ENCODE measurements at regions not wholly inside any gene's neighbourhood (a gene's known extent, or its start where the extent isn't known, plus 50 kb on each side); places are given as distances from the start of the nearest gene placed in this dataset.

DNA sequence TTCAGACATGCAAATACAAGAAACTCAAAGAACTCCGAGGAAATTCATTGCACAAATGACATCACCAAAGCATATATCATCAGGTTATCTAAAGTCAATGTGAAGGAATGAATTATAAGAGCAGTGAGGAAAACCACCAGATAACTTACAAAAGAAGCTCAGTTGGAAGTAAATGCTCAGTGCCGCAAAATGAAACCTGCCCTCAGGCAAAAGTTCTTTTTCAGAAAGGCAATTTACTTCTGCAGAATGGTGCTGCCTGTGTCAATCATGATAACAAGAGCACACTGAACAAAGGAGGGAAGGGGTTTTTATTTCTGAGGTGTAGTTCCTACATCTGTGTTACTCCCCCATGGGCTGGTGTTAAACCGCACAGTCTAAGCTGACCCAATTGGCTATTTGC is 550.6 kb upstream of the SEMA3D start:
- DNase-seq: no peak
- no peak overlapping the region for H3K27ac ChIP-seq
- H3K27me3 ChIP-seq (replicated peaks in 1 of 7): no peaks in the 10 kb centered on the region
- 88 to 94% (median 92%) methylated on average over 3 of the region's 3 CpGs for WGBS, 5 donors
- H3K36me3 ChIP-seq: no peaks in the 10 kb centered on the region
- intact Hi-C loops (cut with DNase I; ENCODE audit: low total_unique reads): no loop called here
- H3K9me3 ChIP-seq: peaks cover 0 to 17% (median 8%) of the 10 kb centered on the region in 8 donors
- H3K4me3 ChIP-seq: no peak overlapping the region
- no peak for TF ChIP-seq POLR2AphosphoS5 (IDR thresholded peaks at IDR 0.05)
- TF ChIP-seq POLR2A (IDR thresholded peaks at IDR 0.05): no peak
- TF ChIP-seq, protein P1, sequence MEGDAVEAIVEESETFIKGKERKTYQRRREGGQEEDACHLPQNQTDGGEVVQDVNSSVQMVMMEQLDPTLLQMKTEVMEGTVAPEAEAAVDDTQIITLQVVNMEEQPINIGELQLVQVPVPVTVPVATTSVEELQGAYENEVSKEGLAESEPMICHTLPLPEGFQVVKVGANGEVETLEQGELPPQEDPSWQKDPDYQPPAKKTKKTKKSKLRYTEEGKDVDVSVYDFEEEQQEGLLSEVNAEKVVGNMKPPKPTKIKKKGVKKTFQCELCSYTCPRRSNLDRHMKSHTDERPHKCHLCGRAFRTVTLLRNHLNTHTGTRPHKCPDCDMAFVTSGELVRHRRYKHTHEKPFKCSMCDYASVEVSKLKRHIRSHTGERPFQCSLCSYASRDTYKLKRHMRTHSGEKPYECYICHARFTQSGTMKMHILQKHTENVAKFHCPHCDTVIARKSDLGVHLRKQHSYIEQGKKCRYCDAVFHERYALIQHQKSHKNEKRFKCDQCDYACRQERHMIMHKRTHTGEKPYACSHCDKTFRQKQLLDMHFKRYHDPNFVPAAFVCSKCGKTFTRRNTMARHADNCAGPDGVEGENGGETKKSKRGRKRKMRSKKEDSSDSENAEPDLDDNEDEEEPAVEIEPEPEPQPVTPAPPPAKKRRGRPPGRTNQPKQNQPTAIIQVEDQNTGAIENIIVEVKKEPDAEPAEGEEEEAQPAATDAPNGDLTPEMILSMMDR (IDR thresholded peaks at IDR 0.05 in 8 of 11, conservative IDR thresholded peaks at IDR 0.05 in 3 of 11): no peak
- H3K4me1 ChIP-seq: no peaks in the 10 kb centered on the region

DNA sequence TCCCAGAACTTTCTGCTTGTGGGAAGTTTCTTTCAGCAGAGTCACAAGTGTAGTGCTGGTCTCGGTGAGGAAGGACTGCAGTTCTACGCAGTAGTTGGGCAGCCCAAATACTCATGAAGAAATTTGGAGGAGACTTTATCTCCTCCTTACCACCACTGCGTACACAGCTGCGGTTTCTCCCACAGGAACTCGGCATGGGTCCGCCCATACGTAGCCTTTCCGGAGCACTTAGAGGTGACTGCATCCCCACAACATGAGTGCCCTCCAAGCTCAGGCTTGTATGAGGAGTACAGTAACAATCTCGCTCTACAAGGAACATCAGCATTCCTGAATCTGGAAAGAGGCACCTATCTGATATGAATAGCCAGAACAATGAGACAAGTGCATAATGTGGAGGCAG is 549.2 kb upstream of the SEMA3D start:
- no peak overlapping the region for H3K27ac ChIP-seq
- no peak for TF ChIP-seq POLR2A (IDR thresholded peaks at IDR 0.05)
- TF ChIP-seq, protein P1 (IDR thresholded peaks at IDR 0.05 in 8 of 11, conservative IDR thresholded peaks at IDR 0.05 in 3 of 11): no peak
- no peak for TF ChIP-seq POLR2AphosphoS5 (IDR thresholded peaks at IDR 0.05)
- H3K36me3 ChIP-seq: no peaks in the 10 kb centered on the region
- peaks cover 0 to 25% (median 8%) of the 10 kb centered on the region in 8 donors for H3K9me3 ChIP-seq
- H3K27me3 ChIP-seq (replicated peaks in 1 of 7): no peaks in the 10 kb centered on the region
- no peak overlapping the region for H3K4me3 ChIP-seq
- no peaks in the 10 kb centered on the region for H3K4me1 ChIP-seq
- no peak for DNase-seq
- intact Hi-C loops (cut with DNase I; ENCODE audit: low total_unique reads): no loop called here
- WGBS, 5 donors: 91 to 92% (median 91%) methylated on average over 9 of the region's 9 CpGs

DNA sequence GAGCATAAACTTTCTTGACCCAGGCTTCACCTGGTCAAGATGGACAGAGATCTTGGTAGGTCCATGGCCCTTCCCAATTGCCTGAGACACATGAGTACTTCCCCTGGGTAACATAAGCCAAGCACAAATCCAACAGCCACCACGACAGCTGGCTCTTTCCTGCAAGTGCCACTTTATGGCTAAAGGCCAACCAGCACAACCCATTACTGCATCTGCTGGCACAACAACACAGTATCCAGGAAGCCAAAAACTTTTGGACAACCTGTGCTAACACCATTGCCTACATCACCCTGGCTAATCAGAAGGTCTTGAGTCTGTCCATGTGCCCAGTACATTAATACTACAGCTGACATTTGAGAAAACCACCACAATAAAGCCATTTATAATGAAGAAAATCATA is 548.0 kb upstream of the SEMA3D start:
- H3K27ac ChIP-seq: no peak overlapping the region
- no peaks in the 10 kb centered on the region for H3K27me3 ChIP-seq (replicated peaks in 1 of 7)
- H3K36me3 ChIP-seq: no peaks in the 10 kb centered on the region
- TF ChIP-seq POLR2A (IDR thresholded peaks at IDR 0.05) (no peak), POLR2AphosphoS5 (IDR thresholded peaks at IDR 0.05) (no peak)
- TF ChIP-seq, protein P1 (IDR thresholded peaks at IDR 0.05 in 8 of 11, conservative IDR thresholded peaks at IDR 0.05 in 3 of 11): no peak
- no peak for DNase-seq
- H3K4me1 ChIP-seq: no peaks in the 10 kb centered on the region
- H3K9me3 ChIP-seq: peaks cover 0 to 27% (median 8%) of the 10 kb centered on the region in 8 donors
- intact Hi-C loops (cut with DNase I; ENCODE audit: low total_unique reads): no loop called here
- H3K4me3 ChIP-seq: no peak overlapping the region
- 52 to 86% (median 60%) methylated on average over 1 of the region's 1 CpG for WGBS, 5 donors

DNA sequence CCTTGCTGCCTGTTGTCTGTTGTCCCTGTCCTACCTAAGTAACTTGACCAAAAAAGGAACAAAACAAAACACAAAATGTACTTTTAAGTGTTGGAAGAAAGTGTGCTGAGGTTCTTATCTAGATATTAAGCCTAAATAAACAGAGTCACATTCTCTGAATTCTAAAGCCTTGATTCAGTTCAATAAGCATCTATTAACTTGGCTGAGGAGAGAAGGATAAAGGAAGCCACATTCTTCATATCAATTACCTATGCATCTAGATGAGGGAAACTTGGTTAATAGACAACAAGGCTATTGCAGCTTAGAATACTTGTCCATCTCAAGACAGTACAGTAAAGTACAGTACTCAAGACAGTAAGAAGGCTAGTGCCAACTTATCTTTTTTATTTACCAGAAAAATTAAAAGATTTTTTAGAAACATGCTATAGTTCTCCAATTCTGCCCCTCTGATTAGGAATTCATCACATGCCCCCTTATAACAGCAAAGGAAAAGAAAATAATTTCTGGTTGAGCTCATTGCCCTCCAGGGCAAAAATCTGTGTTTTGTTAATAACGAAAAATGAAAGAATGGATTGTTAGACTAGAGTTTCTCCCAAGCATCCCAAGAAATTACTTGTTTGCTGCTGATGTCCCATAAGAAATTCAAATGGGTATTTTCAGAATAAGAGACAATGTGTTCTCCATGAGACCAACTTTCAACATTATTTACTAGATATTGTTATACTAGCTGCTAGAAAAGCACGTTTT is 546.5 kb upstream of the SEMA3D start:
- no peak overlapping the region for H3K27ac ChIP-seq
- no peaks in the 10 kb centered on the region for H3K4me1 ChIP-seq
- H3K27me3 ChIP-seq (replicated peaks in 1 of 7): no peaks in the 10 kb centered on the region
- 60 to 82% (median 72%) methylated on average over 2 of the region's 2 CpGs for WGBS, 5 donors
- no peak overlapping the region for H3K4me3 ChIP-seq
- TF ChIP-seq, protein P1 (IDR thresholded peaks at IDR 0.05 in 8 of 11, conservative IDR thresholded peaks at IDR 0.05 in 3 of 11): no peak
- TF ChIP-seq POLR2A (IDR thresholded peaks at IDR 0.05) (no peak), POLR2AphosphoS5 (IDR thresholded peaks at IDR 0.05) (no peak)
- DNase-seq: no peak
- no peaks in the 10 kb centered on the region for H3K36me3 ChIP-seq
- intact Hi-C loops (cut with DNase I; ENCODE audit: low total_unique reads): no loop called here
- peaks cover 0 to 27% (median 8%) of the 10 kb centered on the region in 8 donors for H3K9me3 ChIP-seq

Measured in spleen (tissue), 11 donors.